HepG2 (cell line): ENCODE measurements at regions not wholly inside any gene's neighbourhood (a gene's known extent, or its start where the extent isn't known, plus 50 kb on each side); places are given as distances from the start of the nearest gene placed in this dataset.

ENCODE experiments used
- ATAC-seq: fragments of 200-7000 bp; cut with Tn5 transposase; 3 replicates; pipeline ENCODE4 v1.9.1; 2020; ENCODE audit warnings: mild to moderate bottlenecking, moderate library complexity
- BruUV-seq: library from RNA; stranded (reverse); fragments of 400-500 nt; replicated peaks from 2 replicates; lab custom pipeline; 2021; lab: Mats Ljungman, UMichigan
- CTCF ChIA-PET: fragments of 300-600 bp; formaldehyde crosslinking; extraction: SDS; loops from one replicate; lab custom pipeline; 2021; ENCODE audit warnings: low total read pairs, inconsistent platforms, low intra/inter-chr PET ratio; lab: Yijun Ruan, JAX
- POLR2A ChIA-PET: fragments of 350-600 bp; sonication (Branson Sonifier 250); formaldehyde crosslinking; loops from one replicate; lab custom pipeline; 2020; ENCODE audit warnings: antibody characterized with exemption, inconsistent platforms; lab: Yijun Ruan, JAX
- DNase-seq: peaks from one replicate; pipeline ENCODE4 v3.0.0-alpha.2; 2015; ENCODE audit warnings: low spot score
- FAIRE-seq: peaks from 3 replicates; lab custom pipeline; 2011; peaks lifted over from hg19 to GRCh38; lab: Jason Lieb, UNC
- H2AFZ ChIP-seq: one replicate; pipeline ENCODE4 v1.6.1; 2011; ENCODE audit warnings: low read length, inconsistent platforms
- H3K27ac ChIP-seq: fragments of 300-600 bp; 3 replicates; pipeline ENCODE4 v1.8.0; 2011; ENCODE audit warnings: mixed run types, mild to moderate bottlenecking, mixed read lengths, low read length, inconsistent platforms; ENCODE audit not compliant: insufficient read depth; ENCODE audit errors: extremely low read length
- H3K27me3 ChIP-seq, 2 experiments: fragments of 200-600 bp in 1 of 2; 2 replicates in 1 of 2; 3 replicates in 1 of 2; pipeline versions ENCODE4 v1.6.0 to v1.8.0; 2011; ENCODE audit warnings: low read length in 2 of 2, mild to moderate bottlenecking in 2 of 2, moderate library complexity in 2 of 2, inconsistent platforms in 1 of 2; ENCODE audit not compliant: insufficient read depth in 2 of 2, control insufficient read depth in 1 of 2
- H3K36me3 ChIP-seq, 2 experiments: fragments of 200-600 bp in 1 of 2; replicated peaks in 1 of 2; 2 replicates in 1 of 2; 3 replicates in 1 of 2; pipeline versions ENCODE4 v1.5.1 to v1.8.0; 2011; ENCODE audit warnings: low read length in 2 of 2, inconsistent platforms in 1 of 2; ENCODE audit not compliant: insufficient read depth in 2 of 2, control insufficient read depth in 1 of 2
- H3K4me1 ChIP-seq: 2 replicates; pipeline ENCODE4 v1.5.1; 2012; ENCODE audit warnings: low read length, inconsistent platforms; ENCODE audit not compliant: insufficient read depth
- H3K4me2 ChIP-seq: 2 replicates; pipeline ENCODE4 v1.6.0; 2011; ENCODE audit warnings: low read depth, low read length, inconsistent platforms
- H3K4me3 ChIP-seq, 3 experiments: fragments of 200-600 bp in 1 of 3; sonication (generic), shearing (Covaris generic) in 1 of 3; replicated peaks in 1 of 3; 2 replicates each; pipeline ENCODE4 v1.5.1; 2011 to 2016; ENCODE audit warnings: low read length in 3 of 3, inconsistent platforms in 2 of 3, low read depth in 2 of 3, mild to moderate bottlenecking in 2 of 3, control low read depth in 1 of 3, mixed read lengths in 1 of 3; ENCODE audit not compliant: insufficient read depth in 1 of 3
- H3K79me2 ChIP-seq: one replicate; pipeline ENCODE4 v1.6.1; 2011; ENCODE audit warnings: low read length, inconsistent platforms; ENCODE audit not compliant: insufficient read depth
- H3K9ac ChIP-seq: 2 replicates; pipeline ENCODE4 v1.6.0; 2011; ENCODE audit warnings: mild to moderate bottlenecking, low read depth, low read length, inconsistent platforms; ENCODE audit not compliant: insufficient read depth
- H3K9me3 ChIP-seq: 2 replicates; pipeline ENCODE4 v1.5.1; 2012; ENCODE audit warnings: mild to moderate bottlenecking, low read length
- H4K20me1 ChIP-seq: 2 replicates; pipeline ENCODE4 v1.6.0; 2011; ENCODE audit warnings: inconsistent platforms, mild to moderate bottlenecking, low read length, moderate library complexity; ENCODE audit not compliant: insufficient read depth
- FOSL2 ChIP-seq: sonication (generic); formaldehyde crosslinking; IDR thresholded peaks from 2 replicates; pipeline ENCODE4 v1.4.0; 2020; ENCODE audit warnings: missing genetic modification reagents
- MAFF ChIP-seq: IDR thresholded peaks from 2 replicates; pipeline ENCODE4 v1.6.1; 2011; ENCODE audit warnings: low read depth, low read length, improper control_type of control experiment
- MAFK ChIP-seq, 2 experiments: IDR thresholded peaks in 1 of 2; conservative IDR thresholded peaks in 1 of 2; 2 replicates each; pipeline ENCODE4 v1.6.1; 2011; ENCODE audit warnings: improper control_type of control experiment in 2 of 2, low read length in 2 of 2
- STAT5B ChIP-seq: sonication (generic); formaldehyde crosslinking; IDR thresholded peaks from 2 replicates; pipeline ENCODE4 v1.4.0; 2020; ENCODE audit warnings: missing genetic modification reagents
- SUZ12 ChIP-seq: fragments of 150-350 bp; IDR thresholded peaks from 2 replicates; pipeline ENCODE4 v1.6.1; 2014; ENCODE audit warnings: low read depth, low read length
- ZNF136 ChIP-seq: sonication (generic); formaldehyde crosslinking; IDR thresholded peaks from 2 replicates; pipeline ENCODE4 v1.8.1; 2022; ENCODE audit warnings: low read depth, mild to moderate bottlenecking, moderate library complexity, missing genetic modification reagents
- ZNF414 ChIP-seq: sonication (generic); formaldehyde crosslinking; IDR thresholded peaks from 2 replicates; pipeline ENCODE4 v1.5.0; 2020; ENCODE audit warnings: missing genetic modification reagents
- WGBS: methylation state at CpG from one replicate; pipeline ENCODE4 v1.1.6; 2017; ENCODE audit warnings: low lambda C conversion rate; 5-methylcytosine and 5-hydroxymethylcytosine counted together
- in situ Hi-C: cut with HindIII; loops from 2 replicates; pipeline ENCODE4 v1.10.0; 2017; ENCODE audit warnings: low pct_unique_long_range_greater_than_20kb; ENCODE audit not compliant: extremely low pct_ligation_motif_present
- intact Hi-C: fragments of 100-400 bp; cut with micrococcal nuclease; formaldehyde crosslinking; loops from one replicate; pipeline ENCODE4 v1.10.0; 2022; ENCODE audit not compliant: unreplicated experiment
- TF ChIP-seq, protein P1 (sequence below): sonication (generic); formaldehyde crosslinking; IDR thresholded peaks from 2 replicates; pipeline ENCODE4 v1.4.0; 2020; ENCODE audit warnings: missing genetic modification reagents, mild to moderate bottlenecking, borderline replicate concordance

DNA sequence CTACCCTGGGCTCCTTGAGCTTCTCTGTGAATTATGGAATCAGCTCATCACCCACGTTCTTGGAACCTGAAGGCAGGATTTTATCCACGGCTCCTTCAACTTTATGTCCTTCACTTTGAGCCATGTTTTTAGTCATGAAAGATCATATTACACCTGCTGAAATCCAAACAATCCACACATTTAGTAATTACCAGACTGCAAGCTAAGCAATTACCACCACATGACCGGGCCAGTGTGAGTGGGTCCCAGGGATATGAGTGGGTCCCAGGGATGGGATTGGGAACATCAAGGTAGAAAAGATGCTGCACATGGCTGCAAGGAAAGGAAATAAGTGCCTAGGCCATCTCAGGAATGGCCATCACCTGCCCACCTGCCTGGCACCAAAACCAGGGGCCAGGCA, 140.3 kb upstream of the IQSEC1 start:
- ChIA-PET POLR2A (no interaction called here), CTCF (no interaction called here)
- Histone ChIP-seq H3K79me2 (no peaks in the 10 kb centered on the region), H3K9me3 (no peaks in the 10 kb centered on the region), H3K27me3 (no peaks in the 10 kb centered on the region), H3K36me3 (peaks cover 2 to 20% of the 10 kb centered on the region in 2 experiments; a peak in 1 of 5 replicates), H2AFZ (no peak overlapping the region), H3K4me1 (no peaks in the 10 kb centered on the region), H3K27ac (no peak overlapping the region), H3K4me3 (no peak overlapping the region), H4K20me1 (no peaks in the 10 kb centered on the region), H3K4me2 (no peak overlapping the region), H3K9ac (no peak overlapping the region)
- in situ Hi-C loops: no loop called here
- BruUV-seq: no TSS peak
- no peak for DNase-seq
- intact Hi-C loops: no loop called here
- ATAC-seq: no peak
- 97% methylated on average over 3 of the region's 3 CpGs for WGBS
- FAIRE-seq: no peak
- TF ChIP-seq STAT5B (CRISPR knock-in tag) (no peak), ZNF136 (no peak), MAFF (peak; percentile 55; the same call in 1 of the 2 replicates), MAFK (conservative IDR thresholded peaks at IDR 0.05 in 1 of 2, IDR thresholded peaks at IDR 0.05 in 1 of 2; ENCODE audit: low read length in 2 of 2) (peak; percentile 56 to 57), FOSL2 (no peak), SUZ12 (no peak), ZNF414 (CRISPR knock-in tag) (no peak)
- TF ChIP-seq, protein P1, sequence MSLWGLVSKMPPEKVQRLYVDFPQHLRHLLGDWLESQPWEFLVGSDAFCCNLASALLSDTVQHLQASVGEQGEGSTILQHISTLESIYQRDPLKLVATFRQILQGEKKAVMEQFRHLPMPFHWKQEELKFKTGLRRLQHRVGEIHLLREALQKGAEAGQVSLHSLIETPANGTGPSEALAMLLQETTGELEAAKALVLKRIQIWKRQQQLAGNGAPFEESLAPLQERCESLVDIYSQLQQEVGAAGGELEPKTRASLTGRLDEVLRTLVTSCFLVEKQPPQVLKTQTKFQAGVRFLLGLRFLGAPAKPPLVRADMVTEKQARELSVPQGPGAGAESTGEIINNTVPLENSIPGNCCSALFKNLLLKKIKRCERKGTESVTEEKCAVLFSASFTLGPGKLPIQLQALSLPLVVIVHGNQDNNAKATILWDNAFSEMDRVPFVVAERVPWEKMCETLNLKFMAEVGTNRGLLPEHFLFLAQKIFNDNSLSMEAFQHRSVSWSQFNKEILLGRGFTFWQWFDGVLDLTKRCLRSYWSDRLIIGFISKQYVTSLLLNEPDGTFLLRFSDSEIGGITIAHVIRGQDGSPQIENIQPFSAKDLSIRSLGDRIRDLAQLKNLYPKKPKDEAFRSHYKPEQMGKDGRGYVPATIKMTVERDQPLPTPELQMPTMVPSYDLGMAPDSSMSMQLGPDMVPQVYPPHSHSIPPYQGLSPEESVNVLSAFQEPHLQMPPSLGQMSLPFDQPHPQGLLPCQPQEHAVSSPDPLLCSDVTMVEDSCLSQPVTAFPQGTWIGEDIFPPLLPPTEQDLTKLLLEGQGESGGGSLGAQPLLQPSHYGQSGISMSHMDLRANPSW (CRISPR knock-in tag): no peak
